ENCODE measurements at regions not wholly inside any gene's neighbourhood (a gene's known extent, or its start where the extent isn't known, plus 50 kb on each side); places are given as distances from the start of the nearest gene placed in this dataset.
"Not testable (repeated sequence)": the region's sequence is repeated elsewhere in the genome, so short reads cannot be mapped to it uniquely, and the experiment has no call there.

- DNase-seq (ENCODE audit: low read depth) = peak; percentile 72
Observed at GRCh38 chr5:72692651-72693442, 123.6 kb upstream of the TNPO1 start.

GRCh38 chr5:72692231-72692637, 124.2 kb upstream of the TNPO1 start:
- DNase-seq (ENCODE audit: low read depth) = peak; percentile 79

GRCh38 chr5:72691751-72692150, 124.7 kb upstream of the TNPO1 start:
- DNase-seq (ENCODE audit: low read depth) = no peak

GRCh38 chr5:72688916-72689315, 127.5 kb upstream of the TNPO1 start:
- DNase-seq (ENCODE audit: low read depth) = no peak

- no peak for DNase-seq (ENCODE audit: low read depth)
Observed at GRCh38 chr5:72687288-72687687, 129.2 kb upstream of the TNPO1 start.

GRCh38 chr5:72682561-72682960, 133.9 kb upstream of the TNPO1 start:
- no peak for DNase-seq (ENCODE audit: low read depth)

GRCh38 chr5:72681781-72682180, 134.7 kb upstream of the TNPO1 start:
- no peak for DNase-seq (ENCODE audit: low read depth)

- DNase-seq (ENCODE audit: low read depth) = no peak
Observed at GRCh38 chr5:72677447-72677846, 139.0 kb upstream of the TNPO1 start.

GRCh38 chr5:72676831-72677230, 139.6 kb upstream of the TNPO1 start:
- DNase-seq (ENCODE audit: low read depth) = not testable (repeated sequence)

GRCh38 chr5:72673623-72674022, 142.8 kb upstream of the TNPO1 start:
- DNase-seq (ENCODE audit: low read depth) = no peak

- no peak for DNase-seq (ENCODE audit: low read depth)
Observed at GRCh38 chr5:72673180-72673579, 143.3 kb upstream of the TNPO1 start.

GRCh38 chr5:72667708-72668107, 148.8 kb upstream of the TNPO1 start:
- DNase-seq (ENCODE audit: low read depth) = no peak

GRCh38 chr5:72662936-72663335, 153.5 kb upstream of the TNPO1 start:
- DNase-seq (ENCODE audit: low read depth) = no peak

GRCh38 chr5:72662305-72662704, 154.2 kb upstream of the TNPO1 start:
- DNase-seq (ENCODE audit: low read depth) = no peak

- DNase-seq (ENCODE audit: low read depth) = no peak
Observed at GRCh38 chr5:72661405-72661804, 154.2 kb upstream of the ZNF366 start.

- DNase-seq (ENCODE audit: low read depth) = no peak
Observed at GRCh38 chr5:72659726-72660125, 152.5 kb upstream of the ZNF366 start.

- peak; percentile 28 for DNase-seq (ENCODE audit: low read depth)
Observed at GRCh38 chr5:72658761-72659540, 151.7 kb upstream of the ZNF366 start.

- DNase-seq (ENCODE audit: low read depth) = no peak
Observed at GRCh38 chr5:72658161-72658560, 151.0 kb upstream of the ZNF366 start.

- no peak for DNase-seq (ENCODE audit: low read depth)
Observed at GRCh38 chr5:72656756-72657513, 149.7 kb upstream of the ZNF366 start.

- DNase-seq (ENCODE audit: low read depth) = no peak
Observed at GRCh38 chr5:72656331-72656730, 149.1 kb upstream of the ZNF366 start.

- no peak for DNase-seq (ENCODE audit: low read depth)
Observed at GRCh38 chr5:72654231-72654630, 147.0 kb upstream of the ZNF366 start.

- DNase-seq (ENCODE audit: low read depth) = no peak
Observed at GRCh38 chr5:72653586-72653985, 146.4 kb upstream of the ZNF366 start.

GRCh38 chr5:72651779-72652178, 144.6 kb upstream of the ZNF366 start:
- DNase-seq (ENCODE audit: low read depth) = no peak
